GM19372 (cell line): ENCODE measurements at regions not wholly inside any gene's neighbourhood (a gene's known extent, or its start where the extent isn't known, plus 50 kb on each side); places are given as distances from the start of the nearest gene placed in this dataset.

Experiments used
- ATAC-seq: cut with Tn5 transposase; IDR thresholded peaks from one replicate; pipeline ENCODE4 v1.9.1; 2021; ENCODE audit warnings: mild to moderate bottlenecking, low read depth, moderate library complexity; ENCODE audit not compliant: unreplicated experiment

- ATAC-seq, result no peak
These were observed 245.3 kb downstream of the POLR1F start for GRCh38 chr7:19463581-19463980.

DNA sequence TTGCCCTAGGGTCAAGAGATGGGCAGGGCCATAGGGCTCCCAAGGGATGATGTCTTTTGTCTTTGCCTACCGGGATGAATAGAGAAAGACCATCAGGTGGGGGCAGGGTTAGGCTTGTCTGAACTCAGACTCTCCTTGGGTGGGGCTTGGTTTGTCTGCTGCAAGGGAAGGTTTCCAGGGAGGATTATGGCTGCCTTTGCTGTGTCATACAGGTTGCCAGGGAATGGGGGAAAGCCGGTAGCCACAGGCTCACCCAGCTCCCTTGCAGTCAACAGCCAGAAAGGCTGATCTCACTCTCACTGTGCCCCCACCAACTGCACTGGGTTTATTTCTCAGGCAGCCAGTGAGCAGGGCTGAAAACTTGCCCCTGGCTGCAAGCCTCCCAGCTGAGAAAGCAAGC is 253.2 kb downstream of the POLR1F start:
- ATAC-seq, result no peak

DNA sequence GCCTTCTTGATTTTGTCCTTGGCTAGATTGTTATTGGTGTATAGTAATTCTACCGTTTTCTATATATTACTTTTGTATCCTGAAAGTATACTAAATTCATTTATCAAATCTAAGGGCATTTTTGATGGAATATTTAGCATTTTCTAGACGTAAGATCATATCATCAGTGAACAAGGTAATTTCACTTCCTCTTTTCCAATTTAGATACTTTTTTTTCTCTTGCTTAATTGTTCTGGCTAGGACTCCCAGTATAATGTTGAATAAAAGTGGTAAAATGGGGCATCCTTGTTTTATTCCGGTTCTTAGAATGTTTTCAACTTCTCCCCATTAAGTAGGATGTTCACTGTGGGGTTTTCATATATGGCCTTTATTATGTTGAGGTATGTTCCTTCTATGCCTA is 260.7 kb downstream of the POLR1F start:
- ATAC-seq, result no peak

DNA sequence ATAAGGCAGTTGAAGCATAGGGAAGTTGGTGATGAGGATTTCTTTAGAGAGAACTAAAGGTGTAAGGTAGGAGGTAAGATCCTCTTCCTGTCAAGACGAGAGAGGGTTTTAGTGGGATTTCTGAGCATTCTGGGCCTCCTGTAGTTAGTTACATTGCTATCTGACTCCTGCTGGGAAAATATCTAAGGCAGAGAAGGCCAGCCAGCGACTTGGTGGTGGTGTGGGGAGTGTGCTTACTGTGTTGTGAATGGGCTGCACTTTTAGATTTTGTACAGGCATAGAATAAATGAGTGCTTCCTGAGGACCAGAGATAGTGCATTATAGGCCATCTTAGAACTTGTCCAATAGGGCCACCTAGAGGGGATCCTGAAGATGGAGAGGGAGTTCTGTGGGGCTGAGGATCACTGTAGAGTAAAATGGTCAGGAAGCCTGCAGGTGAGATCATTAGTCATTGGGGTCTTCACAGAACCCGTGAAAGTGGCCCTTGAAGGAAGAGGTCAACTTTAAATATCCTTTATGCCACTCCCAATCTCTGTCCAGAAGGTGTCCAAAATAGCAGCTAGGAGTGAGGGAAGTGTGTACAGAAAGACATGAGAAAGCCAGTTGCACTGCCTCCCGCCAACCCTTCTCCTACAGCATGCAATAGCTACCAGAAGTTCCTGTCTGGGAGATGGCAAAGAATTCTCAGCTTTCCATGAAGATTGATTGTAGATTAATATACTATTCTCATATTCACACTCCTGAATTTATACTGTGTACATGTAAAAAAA is 266.6 kb downstream of the POLR1F start:
- ATAC-seq, result no peak

DNA sequence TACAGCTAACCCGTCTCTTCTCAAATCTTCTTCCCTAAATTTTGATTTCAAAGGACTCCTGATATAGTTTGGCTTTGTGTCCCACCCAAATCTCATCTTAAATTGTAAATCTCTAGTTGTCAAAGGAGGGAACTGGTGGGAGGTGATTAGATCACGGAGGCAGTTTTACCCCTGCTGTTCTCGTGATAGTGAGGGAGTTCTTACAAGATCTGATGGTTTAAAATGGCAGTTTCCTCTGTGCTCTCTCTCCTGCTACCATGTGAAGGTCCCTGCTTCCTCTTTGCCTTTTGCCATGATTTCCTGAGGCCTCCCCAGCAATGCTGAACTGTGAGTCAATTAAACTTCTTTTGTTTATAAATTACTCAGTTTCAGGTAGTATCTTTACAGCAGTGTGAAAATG is 269.3 kb downstream of the POLR1F start:
- ATAC-seq, result no peak

- ATAC-seq, result no peak
These were observed 271.4 kb downstream of the POLR1F start for GRCh38 chr7:19437446-19437845.

GRCh38 chr7:19427944-19428343 is 280.9 kb downstream of the POLR1F start:
- no peak for ATAC-seq

DNA sequence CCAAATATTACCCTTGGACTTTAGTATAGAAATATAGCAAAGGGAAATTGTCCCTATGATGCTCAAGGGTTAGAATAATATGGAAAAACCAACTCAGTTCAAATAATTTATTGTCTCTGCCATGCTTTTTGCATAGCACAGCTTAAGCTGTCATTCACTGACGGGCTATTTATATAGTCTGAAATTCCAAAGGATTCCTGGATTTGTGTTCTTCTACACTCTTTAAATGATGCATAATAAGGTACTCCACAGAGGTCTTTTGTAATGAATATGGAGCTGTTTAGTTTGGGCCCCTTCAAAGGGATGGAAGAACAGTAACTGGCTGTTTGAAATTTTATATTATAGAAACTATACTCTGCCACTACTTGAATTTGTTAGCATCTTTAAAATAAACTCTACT is 276.6 kb upstream of the FERD3L start:
- ATAC-seq, result no peak

DNA sequence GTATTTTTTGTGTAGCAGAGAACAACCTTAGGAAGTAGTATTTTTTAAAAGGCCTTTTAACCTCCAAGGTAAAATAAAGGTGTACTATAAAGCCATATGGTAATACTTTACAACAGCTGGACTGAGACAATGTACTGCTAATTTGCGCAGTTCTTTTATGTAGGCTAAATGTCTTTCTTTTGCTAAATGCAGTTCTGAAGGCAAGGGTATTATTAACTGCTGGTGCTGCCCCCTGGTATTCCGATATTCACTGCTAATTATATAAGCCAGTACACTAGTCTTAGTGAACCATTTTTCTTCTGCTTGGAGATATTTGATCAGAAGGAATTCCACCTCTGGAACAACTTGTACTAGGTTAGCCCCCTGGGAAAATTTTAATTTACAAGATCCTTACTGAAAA is 272.0 kb upstream of the FERD3L start:
- ATAC-seq, result no peak

GRCh38 chr7:19415123-19415522 is 269.9 kb upstream of the FERD3L start:
- ATAC-seq, result no peak

DNA sequence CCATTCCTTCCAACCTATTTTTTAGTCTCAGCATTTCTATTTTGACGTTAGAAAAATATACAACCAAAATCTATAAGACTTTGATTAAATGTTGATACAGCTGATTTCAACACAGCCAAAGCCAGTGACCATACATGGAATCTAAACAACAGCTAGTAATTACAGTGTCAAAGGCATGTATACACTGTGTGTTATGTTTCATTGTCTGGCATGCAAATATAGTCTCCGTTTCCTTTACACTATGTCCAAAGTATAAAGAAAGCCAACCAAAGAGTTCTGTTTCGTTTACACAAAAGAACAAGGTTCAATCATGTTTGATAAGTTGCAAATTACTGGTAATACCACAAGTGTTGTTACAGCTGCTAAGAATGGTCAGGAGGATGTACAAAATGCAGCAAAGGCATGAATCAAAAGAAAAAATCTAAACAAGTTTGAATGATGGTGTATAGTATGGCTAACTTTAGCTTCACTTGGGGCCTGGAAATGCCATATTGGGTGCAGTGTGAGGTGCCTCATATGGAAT is 268.3 kb upstream of the FERD3L start:
- no peak for ATAC-seq

- ATAC-seq, result no peak
These were observed 265.5 kb upstream of the FERD3L start for GRCh38 chr7:19410691-19411090.

- ATAC-seq, result no peak
These were observed 264.9 kb upstream of the FERD3L start for GRCh38 chr7:19410106-19410505.

GRCh38 chr7:19408706-19409220 is 263.5 kb upstream of the FERD3L start:
- no peak for ATAC-seq

DNA sequence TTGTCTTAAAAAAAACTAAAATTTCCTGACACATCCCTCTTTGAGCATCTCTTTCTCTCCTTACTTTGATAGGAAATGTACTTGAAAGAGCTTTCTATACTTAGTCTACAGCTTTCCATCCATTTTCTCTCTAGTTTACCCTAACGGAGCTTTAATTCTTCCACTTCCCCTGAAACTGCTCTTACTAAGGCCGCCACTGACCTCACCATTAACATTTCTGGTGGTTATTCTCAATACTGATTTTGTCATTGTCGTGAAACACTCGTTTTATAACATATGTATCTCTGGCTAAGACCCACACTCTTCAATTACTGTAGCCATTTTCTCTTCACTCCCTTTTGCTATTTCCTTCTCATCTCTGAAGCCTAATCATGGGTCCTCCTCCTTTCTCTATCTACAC is 262.0 kb upstream of the FERD3L start:
- no peak for ATAC-seq

DNA sequence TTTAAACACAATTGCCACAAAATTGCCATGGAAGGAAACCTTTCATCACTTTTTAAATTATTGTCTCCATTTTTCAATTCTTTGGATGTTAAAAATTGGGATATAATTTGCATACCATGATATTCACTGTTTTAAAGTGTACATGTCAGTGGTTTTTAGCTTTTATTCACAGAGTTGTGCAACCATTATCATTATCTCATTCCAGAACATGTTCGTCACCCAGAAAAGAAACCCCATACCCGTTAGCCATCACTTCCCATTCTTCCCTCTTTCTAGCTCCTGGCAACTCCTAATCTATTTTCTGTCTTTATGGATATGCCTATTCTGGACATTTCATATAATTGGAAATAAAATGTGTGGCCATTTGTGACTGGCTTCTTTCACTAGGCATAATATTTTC is 260.3 kb upstream of the FERD3L start:
- ATAC-seq, result no peak

GRCh38 chr7:19404912-19405329 is 259.7 kb upstream of the FERD3L start:
- ATAC-seq, result no peak

- ATAC-seq, result no peak
These were observed 258.5 kb upstream of the FERD3L start for GRCh38 chr7:19403691-19404090.

GRCh38 chr7:19401461-19401860 is 256.2 kb upstream of the FERD3L start:
- ATAC-seq, result no peak

GRCh38 chr7:19400758-19401254 is 255.6 kb upstream of the FERD3L start:
- no peak for ATAC-seq

DNA sequence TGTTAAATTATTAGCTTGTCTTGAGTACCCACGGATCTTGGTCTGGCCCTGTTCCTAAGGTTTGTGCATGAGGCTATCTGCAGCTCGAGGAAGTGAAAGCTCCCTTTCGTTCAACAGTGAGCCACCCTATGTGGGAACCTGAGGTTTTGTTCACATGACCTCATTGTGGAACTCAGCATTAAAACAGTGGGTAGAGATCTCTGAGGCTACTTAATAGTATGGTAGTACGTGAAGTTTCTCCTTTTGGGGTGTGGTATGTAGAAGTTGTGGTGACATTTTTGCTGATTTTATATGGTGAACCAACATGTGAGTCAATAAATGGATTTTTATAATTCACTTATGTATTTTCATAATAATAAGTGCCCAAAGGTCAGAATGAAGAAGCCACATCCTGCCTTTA is 252.7 kb upstream of the FERD3L start:
- no peak for ATAC-seq

DNA sequence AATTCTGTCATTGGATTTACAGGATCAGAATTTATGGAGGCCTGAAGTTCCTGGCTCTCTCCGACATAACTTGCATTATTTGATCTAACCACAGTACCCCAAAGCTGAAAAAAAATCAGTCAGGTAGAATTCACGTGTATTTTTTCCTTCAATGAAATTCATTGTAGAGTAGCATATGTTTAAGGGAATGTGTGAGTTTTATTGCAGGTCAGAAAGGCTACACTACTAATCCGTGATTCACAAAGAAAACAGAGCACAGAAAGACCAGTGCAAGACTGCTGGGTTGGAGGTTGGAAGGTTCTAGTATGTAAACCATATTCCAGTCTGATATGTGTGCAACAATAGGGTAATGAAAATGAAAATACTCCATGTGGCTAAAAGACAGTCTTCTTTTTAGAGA is 247.0 kb upstream of the FERD3L start:
- no peak for ATAC-seq
